ENCODE measurements at regions not wholly inside any gene's neighbourhood (a gene's known extent, or its start where the extent isn't known, plus 50 kb on each side); places are given as distances from the start of the nearest gene placed in this dataset.

GRCh38 chr1:5644281-5645134, 347.7 kb downstream of the NPHP4 start:
- RAD21 ChIA-PET (ENCODE audit: unreplicated experiment), result no interaction called here
- Histone ChIP-seq H3K79me2 (ENCODE audit: control insufficient read depth, insufficient read depth, low read length) (no peaks in the 10 kb centered on the region), H3K4me1 (ENCODE audit: control insufficient read depth, insufficient read depth, low read length) (no peaks in the 10 kb centered on the region), H4K20me1 (ENCODE audit: control insufficient read depth, insufficient read depth) (no peaks in the 10 kb centered on the region), H2AFZ (ENCODE audit: control insufficient read depth, low read depth, low read length) (no peak overlapping the region), H3K27ac (ENCODE audit: control insufficient read depth, insufficient read depth) (no peak overlapping the region), H3K4me3 (no peak overlapping the region), H3K27me3 (replicated peaks in 1 of 2; ENCODE audit: control insufficient read depth in 2 of 2, insufficient read depth in 2 of 2, low read length in 1 of 2) (no peaks in the 10 kb centered on the region), H3K9ac (ENCODE audit: control insufficient read depth, insufficient read depth, low read length) (no peak overlapping the region), H3K36me3 (ENCODE audit: control insufficient read depth in 2 of 2, insufficient read depth in 2 of 2, low read length in 1 of 2) (no peaks in the 10 kb centered on the region), H3K4me2 (ENCODE audit: control insufficient read depth, insufficient read depth) (no peak overlapping the region), H3K9me3 (replicated peaks; ENCODE audit: control insufficient read depth, insufficient read depth, low read length) (no peaks in the 10 kb centered on the region; the same call in 2 of the 3 replicates)
- POLR2A ChIA-PET, result no interaction called here
- SMC1A ChIA-PET (ENCODE audit: uncharacterized antibody, unreplicated experiment), result no interaction called here
- CTCF ChIA-PET, result no interaction called here
- no peak for FAIRE-seq
- BruUV-seq (replicated peaks), result no TSS peak
- no peak for DNase-seq (ENCODE audit: low read depth, low spot score)
- in situ Hi-C loops (cut with MboI), result no loop called here
- intact Hi-C loops (cut with micrococcal nuclease; ENCODE audit: unreplicated experiment), result no loop called here
- ATAC-seq, result no peak
- 16% methylated on average over 12 of the region's 12 CpGs for WGBS (ENCODE audit: insufficient coverage, insufficient replicate concordance, low lambda C conversion rate, missing lambda C conversion rate)
- TF ChIP-seq, protein P1, sequence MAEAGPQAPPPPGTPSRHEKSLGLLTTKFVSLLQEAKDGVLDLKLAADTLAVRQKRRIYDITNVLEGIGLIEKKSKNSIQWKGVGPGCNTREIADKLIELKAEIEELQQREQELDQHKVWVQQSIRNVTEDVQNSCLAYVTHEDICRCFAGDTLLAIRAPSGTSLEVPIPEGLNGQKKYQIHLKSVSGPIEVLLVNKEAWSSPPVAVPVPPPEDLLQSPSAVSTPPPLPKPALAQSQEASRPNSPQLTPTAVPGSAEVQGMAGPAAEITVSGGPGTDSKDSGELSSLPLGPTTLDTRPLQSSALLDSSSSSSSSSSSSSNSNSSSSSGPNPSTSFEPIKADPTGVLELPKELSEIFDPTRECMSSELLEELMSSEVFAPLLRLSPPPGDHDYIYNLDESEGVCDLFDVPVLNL (IDR thresholded peaks at IDR 0.05; ENCODE audit: low read depth, low read length), result no peak
- TF ChIP-seq, protein P2, sequence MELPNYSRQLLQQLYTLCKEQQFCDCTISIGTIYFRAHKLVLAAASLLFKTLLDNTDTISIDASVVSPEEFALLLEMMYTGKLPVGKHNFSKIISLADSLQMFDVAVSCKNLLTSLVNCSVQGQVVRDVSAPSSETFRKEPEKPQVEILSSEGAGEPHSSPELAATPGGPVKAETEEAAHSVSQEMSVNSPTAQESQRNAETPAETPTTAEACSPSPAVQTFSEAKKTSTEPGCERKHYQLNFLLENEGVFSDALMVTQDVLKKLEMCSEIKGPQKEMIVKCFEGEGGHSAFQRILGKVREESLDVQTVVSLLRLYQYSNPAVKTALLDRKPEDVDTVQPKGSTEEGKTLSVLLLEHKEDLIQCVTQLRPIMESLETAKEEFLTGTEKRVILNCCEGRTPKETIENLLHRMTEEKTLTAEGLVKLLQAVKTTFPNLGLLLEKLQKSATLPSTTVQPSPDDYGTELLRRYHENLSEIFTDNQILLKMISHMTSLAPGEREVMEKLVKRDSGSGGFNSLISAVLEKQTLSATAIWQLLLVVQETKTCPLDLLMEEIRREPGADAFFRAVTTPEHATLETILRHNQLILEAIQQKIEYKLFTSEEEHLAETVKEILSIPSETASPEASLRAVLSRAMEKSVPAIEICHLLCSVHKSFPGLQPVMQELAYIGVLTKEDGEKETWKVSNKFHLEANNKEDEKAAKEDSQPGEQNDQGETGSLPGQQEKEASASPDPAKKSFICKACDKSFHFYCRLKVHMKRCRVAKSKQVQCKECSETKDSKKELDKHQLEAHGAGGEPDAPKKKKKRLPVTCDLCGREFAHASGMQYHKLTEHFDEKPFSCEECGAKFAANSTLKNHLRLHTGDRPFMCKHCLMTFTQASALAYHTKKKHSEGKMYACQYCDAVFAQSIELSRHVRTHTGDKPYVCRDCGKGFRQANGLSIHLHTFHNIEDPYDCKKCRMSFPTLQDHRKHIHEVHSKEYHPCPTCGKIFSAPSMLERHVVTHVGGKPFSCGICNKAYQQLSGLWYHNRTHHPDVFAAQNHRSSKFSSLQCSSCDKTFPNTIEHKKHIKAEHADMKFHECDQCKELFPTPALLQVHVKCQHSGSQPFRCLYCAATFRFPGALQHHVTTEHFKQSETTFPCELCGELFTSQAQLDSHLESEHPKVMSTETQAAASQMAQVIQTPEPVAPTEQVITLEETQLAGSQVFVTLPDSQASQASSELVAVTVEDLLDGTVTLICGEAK (IDR thresholded peaks at IDR 0.05; ENCODE audit: borderline replicate concordance), result no peak
- TF ChIP-seq SIX5 (IDR thresholded peaks at IDR 0.05; ENCODE audit: low read depth, low read length, severe bottlenecking), result no peak
- no peak for TF ChIP-seq BHLHE40 (IDR thresholded peaks at IDR 0.05; ENCODE audit: borderline replicate concordance in 1 of 2, low read depth in 2 of 2, low read length in 1 of 2)
- no peak for TF ChIP-seq BCL11A (IDR thresholded peaks at IDR 0.05; ENCODE audit: low read depth, low read length)
- TF ChIP-seq, protein P3, sequence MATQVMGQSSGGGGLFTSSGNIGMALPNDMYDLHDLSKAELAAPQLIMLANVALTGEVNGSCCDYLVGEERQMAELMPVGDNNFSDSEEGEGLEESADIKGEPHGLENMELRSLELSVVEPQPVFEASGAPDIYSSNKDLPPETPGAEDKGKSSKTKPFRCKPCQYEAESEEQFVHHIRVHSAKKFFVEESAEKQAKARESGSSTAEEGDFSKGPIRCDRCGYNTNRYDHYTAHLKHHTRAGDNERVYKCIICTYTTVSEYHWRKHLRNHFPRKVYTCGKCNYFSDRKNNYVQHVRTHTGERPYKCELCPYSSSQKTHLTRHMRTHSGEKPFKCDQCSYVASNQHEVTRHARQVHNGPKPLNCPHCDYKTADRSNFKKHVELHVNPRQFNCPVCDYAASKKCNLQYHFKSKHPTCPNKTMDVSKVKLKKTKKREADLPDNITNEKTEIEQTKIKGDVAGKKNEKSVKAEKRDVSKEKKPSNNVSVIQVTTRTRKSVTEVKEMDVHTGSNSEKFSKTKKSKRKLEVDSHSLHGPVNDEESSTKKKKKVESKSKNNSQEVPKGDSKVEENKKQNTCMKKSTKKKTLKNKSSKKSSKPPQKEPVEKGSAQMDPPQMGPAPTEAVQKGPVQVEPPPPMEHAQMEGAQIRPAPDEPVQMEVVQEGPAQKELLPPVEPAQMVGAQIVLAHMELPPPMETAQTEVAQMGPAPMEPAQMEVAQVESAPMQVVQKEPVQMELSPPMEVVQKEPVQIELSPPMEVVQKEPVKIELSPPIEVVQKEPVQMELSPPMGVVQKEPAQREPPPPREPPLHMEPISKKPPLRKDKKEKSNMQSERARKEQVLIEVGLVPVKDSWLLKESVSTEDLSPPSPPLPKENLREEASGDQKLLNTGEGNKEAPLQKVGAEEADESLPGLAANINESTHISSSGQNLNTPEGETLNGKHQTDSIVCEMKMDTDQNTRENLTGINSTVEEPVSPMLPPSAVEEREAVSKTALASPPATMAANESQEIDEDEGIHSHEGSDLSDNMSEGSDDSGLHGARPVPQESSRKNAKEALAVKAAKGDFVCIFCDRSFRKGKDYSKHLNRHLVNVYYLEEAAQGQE (IDR thresholded peaks at IDR 0.05; ENCODE audit: low read depth, low read length), result no peak
- no peak for TF ChIP-seq PBX3 (IDR thresholded peaks at IDR 0.05; ENCODE audit: insufficient replicate concordance, low read depth, low read length)
- no peak for TF ChIP-seq ZBTB4 (CRISPR knock-in tag; IDR thresholded peaks at IDR 0.05)
